Panc1 (cell line): ENCODE measurements at regions not wholly inside any gene's neighbourhood (a gene's known extent, or its start where the extent isn't known, plus 50 kb on each side); places are given as distances from the start of the nearest gene placed in this dataset.

ENCODE experiments used
- ATAC-seq: fragments of 200-7000 bp; cut with Tn5 transposase; 2 replicates; pipeline ENCODE4 v1.9.1; 2020; ENCODE audit warnings: mild to moderate bottlenecking, moderate library complexity
- BruUV-seq: library from RNA; stranded (reverse); fragments of 400-500 nt; replicated peaks from 2 replicates; lab custom pipeline; 2021; lab: Mats Ljungman, UMichigan
- CTCF ChIA-PET: fragments of 300-600 bp; sonication (Branson Sonifier 250); formaldehyde crosslinking; loops from one replicate; lab custom pipeline; 2022; ENCODE audit warnings: antibody characterized with exemption; lab: Charles Lee
- POLR2A ChIA-PET: fragments of 300-600 bp; sonication (Branson Sonifier 250); formaldehyde crosslinking; loops from one replicate; lab custom pipeline; 2022; ENCODE audit warnings: antibody characterized with exemption; lab: Charles Lee
- DNase-seq: peaks from one replicate; pipeline ENCODE4 v3.0.0-alpha.2; 2010; ENCODE audit warnings: low read depth, low spot score
- H3K27ac ChIP-seq: 2 replicates; pipeline ENCODE4 v1.5.1; 2011; ENCODE audit warnings: mild to moderate bottlenecking, low read length, inconsistent platforms
- H3K27me3 ChIP-seq: fragments of 200-500 bp; sonication (Bioruptor generic); 2 replicates; pipeline ENCODE4 v1.6.0; 2014; ENCODE audit warnings: low read length, inconsistent platforms; ENCODE audit not compliant: control insufficient read depth, insufficient read depth
- H3K36me3 ChIP-seq: fragments of 200-500 bp; sonication (Bioruptor generic); 2 replicates; pipeline ENCODE4 v1.5.1; 2014; ENCODE audit warnings: inconsistent platforms, mild to moderate bottlenecking, low read length, moderate library complexity; ENCODE audit not compliant: control insufficient read depth, insufficient read depth
- H3K4me1 ChIP-seq: 2 replicates; pipeline ENCODE4 v1.5.1; 2011; ENCODE audit warnings: inconsistent platforms, mild to moderate bottlenecking, low read length, moderate library complexity; ENCODE audit not compliant: control insufficient read depth, insufficient read depth
- H3K4me3 ChIP-seq, 2 experiments: 2 replicates each; pipeline ENCODE4 v1.5.1; 2011 to 2012; ENCODE audit warnings: low read depth in 2 of 2, low read length in 2 of 2, mild to moderate bottlenecking in 2 of 2, inconsistent platforms in 1 of 2, moderate library complexity in 1 of 2
- H3K9me3 ChIP-seq: fragments of 200-500 bp; sonication (Bioruptor generic); 2 replicates; pipeline ENCODE4 v1.5.1; 2014; ENCODE audit warnings: low read depth, mild to moderate bottlenecking, inconsistent platforms, low read length, moderate library complexity; ENCODE audit not compliant: control insufficient read depth, insufficient read depth
- CTCF ChIP-seq: fragments of 450-650 bp; IDR thresholded peaks from 2 replicates; pipeline ENCODE4 v1.5.1; 2017; ENCODE audit warnings: mild to moderate bottlenecking
- POLR2AphosphoS5 ChIP-seq: IDR thresholded peaks from 2 replicates; pipeline ENCODE4 v1.6.1; 2012; ENCODE audit warnings: mild to moderate bottlenecking, low read depth, low read length, moderate library complexity
- REST ChIP-seq, 2 experiments: IDR thresholded peaks; 2 replicates each; pipeline ENCODE4 v1.6.1; 2011 to 2012; ENCODE audit warnings: low read depth in 2 of 2, control low read depth in 1 of 2, low read length in 1 of 2, mild to moderate bottlenecking in 1 of 2, moderate library complexity in 1 of 2; ENCODE audit not compliant: insufficient read depth in 1 of 2
- SIN3A ChIP-seq: IDR thresholded peaks from 2 replicates; pipeline ENCODE4 v1.6.1; 2012; ENCODE audit warnings: low read depth, mild to moderate bottlenecking, low read length, moderate library complexity, borderline replicate concordance; ENCODE audit not compliant: insufficient read depth
- TCF7L2 ChIP-seq: IDR thresholded peaks from 2 replicates; pipeline ENCODE4 v1.6.1; 2011; ENCODE audit warnings: mild to moderate bottlenecking, low read depth, low read length, inconsistent platforms
- in situ Hi-C: cut with HindIII; loops from 2 replicates; pipeline ENCODE4 v1.10.0; 2016; ENCODE audit warnings: low sequenced_read_pairs, low pct_unique_long_range_greater_than_20kb
- intact Hi-C: fragments of 100-400 bp; cut with micrococcal nuclease; formaldehyde crosslinking; loops from one replicate; pipeline ENCODE4 v1.10.0; 2022; ENCODE audit not compliant: unreplicated experiment

DNA sequence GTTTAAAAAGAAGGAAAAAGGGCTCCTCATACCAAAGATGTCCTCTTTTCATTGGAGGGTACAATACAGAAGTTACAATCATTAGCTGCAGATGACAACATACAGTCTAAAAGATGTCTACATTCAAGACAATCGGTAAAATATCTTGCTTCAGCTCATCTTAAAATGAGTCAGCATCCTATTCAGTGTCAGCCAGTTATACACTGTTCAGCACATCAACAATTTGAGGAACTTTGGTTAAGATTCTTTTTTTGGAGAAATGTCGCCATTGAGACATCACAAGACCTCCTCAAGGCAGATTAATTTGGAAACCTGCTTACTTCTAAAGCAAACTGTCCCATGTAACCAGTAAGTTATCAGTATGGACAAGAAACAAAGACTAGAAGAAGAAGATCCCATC lies 100.7 kb upstream of the SLC38A4 start:
- no peak for DNase-seq
- H3K9me3 ChIP-seq, result no peaks in the 10 kb centered on the region
- H3K27me3 ChIP-seq, result no peaks in the 10 kb centered on the region
- no peaks in the 10 kb centered on the region for H3K4me1 ChIP-seq
- POLR2A ChIA-PET, result interaction anchor here (0.7 kb wide), 1 partner anchor 472 kb away, joined by 3 read pairs; no protein-coding TSS in a partner anchor
- no peak for ATAC-seq
- TF ChIP-seq REST (IDR thresholded peaks at IDR 0.05; ENCODE audit: insufficient read depth in 1 of 2, low read depth in 2 of 2, low read length in 1 of 2) (no peak), POLR2AphosphoS5 (no peak), CTCF (no peak), TCF7L2 (no peak), SIN3A (no peak)
- in situ Hi-C loops, result no loop called here
- H3K27ac ChIP-seq, result no peak overlapping the region
- H3K36me3 ChIP-seq, result no peaks in the 10 kb centered on the region
- no TSS peak for BruUV-seq
- CTCF ChIA-PET, result no interaction called here
- intact Hi-C loops, result no loop called here
- H3K4me3 ChIP-seq, result no peak overlapping the region

- BruUV-seq, result no TSS peak
- no peaks in the 10 kb centered on the region for H3K9me3 ChIP-seq
- ATAC-seq, result no peak
- POLR2A ChIA-PET, result no interaction called here
- H3K36me3 ChIP-seq, result no peaks in the 10 kb centered on the region
- no peaks in the 10 kb centered on the region for H3K27me3 ChIP-seq
- intact Hi-C loops, result loop anchor here (10.0 kb wide), 1 partner anchor 585 kb away; no protein-coding TSS in a partner anchor
- TF ChIP-seq TCF7L2 (no peak), POLR2AphosphoS5 (no peak), SIN3A (no peak), CTCF (no peak), REST (IDR thresholded peaks at IDR 0.05; ENCODE audit: insufficient read depth in 1 of 2, low read depth in 2 of 2, low read length in 1 of 2) (no peak)
- peaks cover 4% of the 10 kb centered on the region for H3K4me1 ChIP-seq
- in situ Hi-C loops, result no loop called here
- CTCF ChIA-PET, result no interaction called here
- no peak for DNase-seq
- H3K4me3 ChIP-seq, result no peak overlapping the region
- no peak overlapping the region for H3K27ac ChIP-seq
Measured at GRCh38 chr12:46930101-46930500, 104.3 kb upstream of the SLC38A4 start.
